ENCODE measurements at regions not wholly inside any gene's neighbourhood (a gene's known extent, or its start where the extent isn't known, plus 50 kb on each side); places are given as distances from the start of the nearest gene placed in this dataset.

GRCh38 chr15:62631076-62631724 lies 411.3 kb upstream of the TPM1 start:
- TF ChIP-seq POLR2A (IDR thresholded peaks at IDR 0.05) (no peak), CTCF (IDR thresholded peaks at IDR 0.05) (no peak), POLR2AphosphoS5 (IDR thresholded peaks at IDR 0.05) (no peak)
